ENCODE measurements at regions not wholly inside any gene's neighbourhood (a gene's known extent, or its start where the extent isn't known, plus 50 kb on each side); places are given as distances from the start of the nearest gene placed in this dataset.

DNA sequence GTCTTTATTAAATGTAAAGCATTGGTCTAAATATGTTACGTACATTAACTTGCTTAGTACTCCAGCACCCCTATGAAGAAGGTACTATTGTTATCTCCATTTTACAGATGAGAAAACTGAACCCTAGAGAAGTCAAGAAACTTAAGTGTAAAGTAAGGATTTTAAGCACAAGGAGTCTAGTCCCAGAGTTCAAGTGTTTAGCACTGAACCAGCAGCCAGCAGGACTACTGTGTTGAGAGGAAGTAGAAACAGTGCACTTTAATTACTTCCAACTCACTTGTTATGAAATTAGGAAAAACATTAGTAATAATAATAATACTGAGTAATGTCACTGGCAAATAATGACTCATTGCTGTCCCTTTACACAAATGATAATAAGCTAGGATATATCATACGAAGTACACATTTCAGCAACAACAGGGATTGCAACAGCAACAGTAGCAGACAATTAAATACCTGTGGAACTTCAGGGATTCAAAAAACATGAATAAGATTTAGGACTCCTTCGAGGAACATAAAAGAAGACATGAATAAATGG is 548.1 kb upstream of the HS3ST1 start:
- Histone ChIP-seq H3K4me2 (no peak overlapping the region), H3K79me2 (ENCODE audit: insufficient read depth, low read depth) (no peaks in the 10 kb centered on the region), H3K36me3 (ENCODE audit: insufficient read depth) (no peaks in the 10 kb centered on the region), H2AFZ (ENCODE audit: low read depth) (no peak overlapping the region), H3K27ac (no peak overlapping the region), H4K20me1 (ENCODE audit: insufficient read depth) (no peaks in the 10 kb centered on the region), H3K4me1 (ENCODE audit: low read depth, poor library complexity, severe bottlenecking) (no peaks in the 10 kb centered on the region), H3K9ac (no peak overlapping the region), H3K4me3 (IDR thresholded peaks at IDR 0.05; ENCODE audit: insufficient read depth, low read depth, low read length) (no peak overlapping the region), H3K27me3 (ENCODE audit: insufficient read depth, low read depth) (no peaks in the 10 kb centered on the region)
- TF ChIP-seq, protein P1, sequence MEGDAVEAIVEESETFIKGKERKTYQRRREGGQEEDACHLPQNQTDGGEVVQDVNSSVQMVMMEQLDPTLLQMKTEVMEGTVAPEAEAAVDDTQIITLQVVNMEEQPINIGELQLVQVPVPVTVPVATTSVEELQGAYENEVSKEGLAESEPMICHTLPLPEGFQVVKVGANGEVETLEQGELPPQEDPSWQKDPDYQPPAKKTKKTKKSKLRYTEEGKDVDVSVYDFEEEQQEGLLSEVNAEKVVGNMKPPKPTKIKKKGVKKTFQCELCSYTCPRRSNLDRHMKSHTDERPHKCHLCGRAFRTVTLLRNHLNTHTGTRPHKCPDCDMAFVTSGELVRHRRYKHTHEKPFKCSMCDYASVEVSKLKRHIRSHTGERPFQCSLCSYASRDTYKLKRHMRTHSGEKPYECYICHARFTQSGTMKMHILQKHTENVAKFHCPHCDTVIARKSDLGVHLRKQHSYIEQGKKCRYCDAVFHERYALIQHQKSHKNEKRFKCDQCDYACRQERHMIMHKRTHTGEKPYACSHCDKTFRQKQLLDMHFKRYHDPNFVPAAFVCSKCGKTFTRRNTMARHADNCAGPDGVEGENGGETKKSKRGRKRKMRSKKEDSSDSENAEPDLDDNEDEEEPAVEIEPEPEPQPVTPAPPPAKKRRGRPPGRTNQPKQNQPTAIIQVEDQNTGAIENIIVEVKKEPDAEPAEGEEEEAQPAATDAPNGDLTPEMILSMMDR (conservative IDR thresholded peaks at IDR 0.05; ENCODE audit: low read depth, low read length), result no peak

DNA sequence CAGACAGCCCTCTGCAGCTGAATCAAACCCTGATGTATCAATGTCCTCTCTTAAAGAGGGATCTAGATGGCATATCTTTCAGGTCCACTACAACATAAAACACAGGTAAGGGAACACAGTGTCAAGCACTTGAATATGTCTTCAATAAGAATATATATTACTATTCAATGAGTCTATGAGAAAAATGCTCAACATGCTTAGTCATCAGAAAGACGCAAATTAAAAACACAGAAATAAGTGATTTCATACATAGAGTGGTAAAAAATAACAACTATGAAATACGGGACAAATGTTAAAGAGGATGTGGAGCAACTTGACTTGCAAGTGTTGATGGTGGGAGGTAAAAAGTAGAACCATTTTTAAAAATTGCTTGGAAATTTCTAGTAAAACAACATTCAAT is 544.6 kb upstream of the HS3ST1 start:
- Histone ChIP-seq H3K27ac (no peak overlapping the region), H3K4me3 (IDR thresholded peaks at IDR 0.05; ENCODE audit: insufficient read depth, low read depth, low read length) (no peak overlapping the region), H3K9ac (no peak overlapping the region), H4K20me1 (ENCODE audit: insufficient read depth) (no peaks in the 10 kb centered on the region), H2AFZ (ENCODE audit: low read depth) (no peak overlapping the region), H3K36me3 (ENCODE audit: insufficient read depth) (no peaks in the 10 kb centered on the region), H3K4me2 (no peak overlapping the region), H3K27me3 (ENCODE audit: insufficient read depth, low read depth) (no peaks in the 10 kb centered on the region), H3K4me1 (ENCODE audit: low read depth, poor library complexity, severe bottlenecking) (no peaks in the 10 kb centered on the region), H3K79me2 (ENCODE audit: insufficient read depth, low read depth) (no peaks in the 10 kb centered on the region)
- TF ChIP-seq, protein P1 (conservative IDR thresholded peaks at IDR 0.05; ENCODE audit: low read depth, low read length), result no peak

DNA sequence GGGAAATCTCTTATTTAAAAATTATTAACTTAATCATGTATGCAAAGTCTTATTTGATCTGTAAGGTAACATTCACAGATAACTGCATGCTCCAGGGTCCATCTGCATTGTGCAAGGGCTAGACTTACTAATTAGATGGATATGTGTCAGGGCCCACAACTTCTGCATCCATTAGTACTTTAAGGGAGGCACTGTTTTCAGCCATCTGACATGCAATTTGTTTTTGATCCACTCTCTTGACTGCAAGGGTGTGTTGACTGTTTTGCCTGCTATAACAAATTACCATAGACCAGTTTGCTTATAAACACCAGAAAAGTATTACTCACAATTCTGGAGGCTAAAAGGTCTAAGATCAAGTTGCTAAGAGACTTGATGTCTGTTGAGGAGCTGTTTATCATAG is 542.1 kb upstream of the HS3ST1 start:
- no peaks in the 10 kb centered on the region for H3K4me1 ChIP-seq (ENCODE audit: low read depth, poor library complexity, severe bottlenecking)
- H3K36me3 ChIP-seq (ENCODE audit: insufficient read depth), result no peaks in the 10 kb centered on the region
- H4K20me1 ChIP-seq (ENCODE audit: insufficient read depth), result no peaks in the 10 kb centered on the region
- H3K79me2 ChIP-seq (ENCODE audit: insufficient read depth, low read depth), result no peaks in the 10 kb centered on the region
- no peak overlapping the region for H3K9ac ChIP-seq
- no peak overlapping the region for H3K27ac ChIP-seq
- H3K4me3 ChIP-seq (IDR thresholded peaks at IDR 0.05; ENCODE audit: insufficient read depth, low read depth, low read length), result no peak overlapping the region
- no peak overlapping the region for H3K4me2 ChIP-seq
- no peak overlapping the region for H2AFZ ChIP-seq (ENCODE audit: low read depth)
- TF ChIP-seq, protein P1 (conservative IDR thresholded peaks at IDR 0.05; ENCODE audit: low read depth, low read length), result no peak
- no peaks in the 10 kb centered on the region for H3K27me3 ChIP-seq (ENCODE audit: insufficient read depth, low read depth)

DNA sequence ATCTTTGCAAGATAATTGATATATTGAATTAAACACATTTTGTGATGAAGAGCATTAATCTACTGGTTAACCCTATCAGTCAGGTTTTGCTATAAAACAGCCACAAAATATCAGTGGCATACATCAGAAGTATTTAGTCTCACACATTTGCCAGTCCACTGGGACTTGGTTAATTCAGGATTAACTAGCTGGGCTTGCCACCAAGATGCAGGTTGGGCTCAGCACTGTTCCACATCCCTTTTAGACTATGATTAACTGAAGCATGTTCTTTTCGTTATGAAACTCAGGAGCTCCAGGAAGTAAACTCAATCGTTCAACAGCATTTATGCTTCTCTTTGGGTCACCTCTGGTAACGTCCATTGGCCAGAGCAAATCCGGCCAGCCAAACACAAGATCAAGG is 538.1 kb upstream of the HS3ST1 start:
- no peak overlapping the region for H3K27ac ChIP-seq
- H3K4me3 ChIP-seq (IDR thresholded peaks at IDR 0.05; ENCODE audit: insufficient read depth, low read depth, low read length), result no peak overlapping the region
- no peak overlapping the region for H2AFZ ChIP-seq (ENCODE audit: low read depth)
- no peak overlapping the region for H3K9ac ChIP-seq
- H3K4me2 ChIP-seq, result no peak overlapping the region
- TF ChIP-seq, protein P1 (conservative IDR thresholded peaks at IDR 0.05; ENCODE audit: low read depth, low read length), result no peak
- H3K36me3 ChIP-seq (ENCODE audit: insufficient read depth), result no peaks in the 10 kb centered on the region
- H3K4me1 ChIP-seq (ENCODE audit: low read depth, poor library complexity, severe bottlenecking), result no peaks in the 10 kb centered on the region
- no peaks in the 10 kb centered on the region for H3K27me3 ChIP-seq (ENCODE audit: insufficient read depth, low read depth)
- H3K79me2 ChIP-seq (ENCODE audit: insufficient read depth, low read depth), result no peaks in the 10 kb centered on the region
- no peaks in the 10 kb centered on the region for H4K20me1 ChIP-seq (ENCODE audit: insufficient read depth)

All from KMS-11 (cell line).